Epithelial cell of prostate (primary cell): ENCODE measurements at regions not wholly inside any gene's neighbourhood (a gene's known extent, or its start where the extent isn't known, plus 50 kb on each side); places are given as distances from the start of the nearest gene placed in this dataset.

ENCODE experiments used
- DNase-seq: peaks from one replicate; pipeline ENCODE4 v3.0.0-alpha.2; 2011; ENCODE audit warnings: low read depth, low spot score
- H3K27ac ChIP-seq: fragments of 450-650 bp; 2 replicates; pipeline ENCODE4 v1.5.1; 2017; ENCODE audit warnings: mild to moderate bottlenecking

GRCh38 chr20:60454491-60454890 lies 496.3 kb downstream of the CDH26 start:
- no peak for DNase-seq
- no peak overlapping the region for H3K27ac ChIP-seq

GRCh38 chr20:60455272-60455671 lies 497.0 kb downstream of the CDH26 start:
- no peak overlapping the region for H3K27ac ChIP-seq
- DNase-seq: no peak

GRCh38 chr20:60459212-60459611 lies 501.0 kb downstream of the CDH26 start:
- H3K27ac ChIP-seq: no peak overlapping the region
- DNase-seq: no peak

GRCh38 chr20:60461993-60462392 lies 503.8 kb downstream of the CDH26 start:
- no peak for DNase-seq
- no peak overlapping the region for H3K27ac ChIP-seq

- no peak overlapping the region for H3K27ac ChIP-seq
- DNase-seq: no peak
Measured at GRCh38 chr20:60463798-60464197, 505.6 kb downstream of the CDH26 start.

- no peak for DNase-seq
- H3K27ac ChIP-seq: no peak overlapping the region
Measured at GRCh38 chr20:60465439-60465838, 507.2 kb downstream of the CDH26 start.

GRCh38 chr20:60465993-60466686 lies 507.9 kb downstream of the CDH26 start:
- no peak overlapping the region for H3K27ac ChIP-seq
- no peak for DNase-seq

DNA sequence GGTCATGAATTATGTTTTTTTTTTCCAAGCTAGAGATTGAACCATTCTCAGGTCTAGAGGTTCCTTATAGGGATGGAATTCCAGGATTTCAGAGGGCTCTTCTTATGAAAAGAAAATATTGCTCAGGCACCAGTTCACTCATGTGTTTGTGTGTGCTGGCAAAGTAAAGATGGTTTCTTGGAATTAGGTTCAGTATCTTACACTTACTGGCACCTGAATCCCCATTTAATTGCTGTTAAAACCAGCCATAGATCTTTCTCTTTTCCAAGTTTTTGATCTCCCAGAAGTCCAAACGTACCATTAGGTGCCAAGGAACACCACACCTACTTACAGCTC lies 508.4 kb downstream of the CDH26 start:
- DNase-seq: no peak
- H3K27ac ChIP-seq: no peak overlapping the region

DNA sequence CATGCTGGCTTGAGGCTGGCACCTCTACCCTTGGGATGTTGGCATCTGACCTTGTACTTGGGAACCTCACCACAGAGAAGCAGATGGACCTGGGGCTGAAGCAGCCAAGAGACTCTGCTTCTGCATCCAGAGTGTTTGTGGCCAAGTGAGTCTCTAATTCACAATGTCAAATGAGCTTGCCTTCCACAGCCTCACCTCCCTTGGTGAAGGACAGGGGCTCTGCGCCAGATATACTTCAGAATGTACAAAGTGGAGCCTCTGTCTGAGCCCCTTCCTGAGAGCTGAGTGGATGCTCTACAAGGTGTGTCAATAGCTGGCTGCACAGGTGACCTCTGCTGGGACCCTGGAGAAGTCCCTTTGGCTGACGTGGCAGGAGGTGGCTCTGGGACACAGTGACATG lies 508.9 kb downstream of the CDH26 start:
- H3K27ac ChIP-seq: no peak overlapping the region
- DNase-seq: no peak

DNA sequence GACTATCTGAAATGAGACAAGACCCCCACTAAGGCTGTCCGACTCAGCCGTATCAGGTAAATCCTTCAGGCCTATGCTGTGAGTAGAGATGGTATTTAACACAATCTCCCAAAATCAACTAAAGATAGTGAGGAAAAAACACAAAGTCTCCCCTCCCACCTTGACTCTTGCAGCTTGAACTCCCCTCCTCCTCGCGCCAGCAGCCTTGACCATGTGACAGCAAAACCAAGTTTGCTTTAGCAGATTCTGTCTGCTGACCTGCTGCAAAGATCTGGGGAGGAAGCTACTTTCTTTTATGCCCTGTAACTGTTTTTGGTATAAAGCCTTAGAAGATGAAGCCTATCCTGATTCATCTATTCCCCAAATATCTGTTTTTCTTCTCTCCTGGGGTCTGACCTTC lies 509.5 kb downstream of the CDH26 start:
- no peak overlapping the region for H3K27ac ChIP-seq
- DNase-seq: no peak

DNA sequence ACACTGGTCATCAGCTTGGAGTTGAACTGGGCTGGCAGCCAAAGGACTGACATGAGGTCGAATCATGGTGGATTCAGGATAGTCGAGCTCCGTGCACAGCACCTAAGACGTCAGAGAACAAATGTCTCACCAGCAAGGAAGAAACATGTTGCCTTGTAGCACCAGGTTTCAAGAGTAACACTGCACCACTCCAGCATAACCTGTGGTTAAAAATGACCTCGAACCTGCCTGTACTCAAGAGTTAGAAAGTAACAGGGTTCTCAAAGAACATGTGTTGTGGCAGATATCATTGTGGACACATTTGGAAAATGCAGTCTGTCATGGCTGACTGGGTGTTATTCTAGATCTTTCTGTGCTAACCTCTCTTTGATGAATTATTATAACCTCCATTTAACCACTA lies 511.6 kb downstream of the CDH26 start:
- no peak overlapping the region for H3K27ac ChIP-seq
- no peak for DNase-seq

DNA sequence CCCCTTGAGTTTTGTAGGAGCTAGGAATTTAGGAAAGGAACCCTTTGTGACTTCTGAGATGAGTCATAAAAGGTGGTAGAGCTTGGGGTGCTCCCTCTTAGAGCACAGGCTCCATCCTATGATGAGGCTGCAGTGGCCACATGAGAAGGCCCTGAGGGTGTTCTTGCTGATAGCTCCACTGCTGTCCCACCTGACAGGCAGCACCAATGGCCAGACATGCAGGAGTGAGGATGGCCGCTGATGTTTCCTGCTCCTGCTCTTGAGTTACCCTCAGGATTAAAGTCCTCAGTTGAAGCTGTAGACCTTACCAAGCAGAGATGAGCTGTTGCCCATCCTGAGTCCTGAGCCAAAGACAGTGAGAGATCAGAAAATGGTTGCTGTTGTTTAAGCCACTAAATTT lies 512.1 kb downstream of the CDH26 start:
- no peak overlapping the region for H3K27ac ChIP-seq
- DNase-seq: no peak

GRCh38 chr20:60473211-60473610 lies 515.0 kb downstream of the CDH26 start:
- H3K27ac ChIP-seq: no peak overlapping the region
- DNase-seq: no peak

DNA sequence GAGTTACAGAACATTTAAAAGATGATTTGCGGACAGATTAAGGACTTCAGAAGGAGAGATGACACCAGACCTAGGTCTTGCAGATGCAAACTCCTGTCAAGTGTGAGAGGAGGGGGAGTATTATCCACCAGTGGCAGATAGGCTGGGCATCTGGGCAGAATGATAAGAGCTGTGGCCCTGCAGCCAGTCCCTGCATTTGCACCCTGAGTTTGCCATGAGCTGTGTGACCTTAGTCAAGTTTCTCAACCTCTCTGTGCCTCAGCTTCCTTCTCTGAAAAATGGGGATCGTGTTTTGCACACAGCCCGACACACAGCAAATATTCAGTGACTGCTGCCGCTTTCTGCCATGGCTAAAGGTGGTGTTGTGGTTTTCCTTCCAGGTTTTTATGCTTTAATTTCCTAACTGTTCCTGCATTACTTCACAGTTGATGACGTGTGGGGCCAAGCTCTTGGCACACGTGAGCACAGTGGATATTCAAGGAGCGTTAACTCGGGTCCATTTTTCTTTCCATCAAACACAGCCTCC lies 516.2 kb downstream of the CDH26 start:
- H3K27ac ChIP-seq: no peak overlapping the region
- no peak for DNase-seq

DNA sequence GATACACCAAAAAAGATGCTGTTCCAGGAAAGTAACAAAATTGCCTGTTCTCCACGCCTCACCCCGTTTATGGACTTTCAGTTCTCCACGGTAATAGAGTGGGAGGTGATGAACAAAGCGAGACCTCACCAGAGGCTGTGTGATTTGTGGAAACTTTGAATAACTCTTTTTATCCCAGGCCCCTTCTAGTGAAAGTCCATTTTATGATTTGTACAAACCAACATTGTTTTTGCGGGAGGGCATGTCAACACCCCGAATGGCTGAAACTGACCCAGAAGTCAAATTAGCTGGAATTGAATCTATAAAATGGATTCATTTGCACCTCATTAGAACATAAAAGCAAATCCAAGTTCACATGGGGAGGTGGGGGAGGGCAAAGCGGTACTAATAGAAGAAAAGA lies 517.8 kb downstream of the CDH26 start:
- DNase-seq: no peak

GRCh38 chr20:60477958-60478357 lies 519.7 kb downstream of the CDH26 start:
- no peak overlapping the region for H3K27ac ChIP-seq
- DNase-seq: no peak

More for the DNA sequence above, 517.8 kb downstream of the CDH26 start:
- H3K27ac ChIP-seq: no peak overlapping the region

- H3K27ac ChIP-seq: no peak overlapping the region
- no peak for DNase-seq
Measured at GRCh38 chr20:60478533-60478932, 520.3 kb downstream of the CDH26 start.

GRCh38 chr20:60480950-60481742 lies 522.9 kb downstream of the CDH26 start:
- no peak for DNase-seq
- no peak overlapping the region for H3K27ac ChIP-seq

- no peak for DNase-seq
- H3K27ac ChIP-seq: no peak overlapping the region
Measured at GRCh38 chr20:60481743-60482133, 523.5 kb downstream of the CDH26 start.

- no peak for DNase-seq
- H3K27ac ChIP-seq: no peak overlapping the region
Measured at GRCh38 chr20:60482221-60483008, 524.2 kb downstream of the CDH26 start.

DNA sequence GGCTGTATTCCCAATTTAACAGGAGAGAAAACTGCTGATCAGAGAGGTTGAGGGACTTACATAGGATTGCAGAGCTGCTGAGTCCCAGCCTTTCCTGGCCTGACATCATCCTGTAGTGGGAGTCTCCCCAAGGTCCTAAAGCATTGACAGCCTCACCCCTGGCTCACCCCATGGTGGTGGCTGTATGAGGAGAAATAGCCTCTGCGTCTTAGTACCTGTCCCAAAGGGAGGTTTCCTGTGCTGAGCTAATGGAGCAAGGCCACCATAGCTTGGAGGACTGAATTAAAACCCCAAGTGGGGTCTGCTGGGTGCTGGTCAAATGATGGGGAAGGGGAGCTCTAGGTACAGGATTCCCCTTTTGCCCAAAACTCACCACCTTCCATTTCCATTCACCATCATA lies 525.1 kb downstream of the CDH26 start:
- no peak overlapping the region for H3K27ac ChIP-seq
- no peak for DNase-seq
